NCI-H748 treated with DMSO at 0.1 percent for 48 hours (cell line): ENCODE measurements at regions not wholly inside any gene's neighbourhood (a gene's known extent, or its start where the extent isn't known, plus 50 kb on each side); places are given as distances from the start of the nearest gene placed in this dataset.

Experiments
- DNase-seq: peaks from one replicate; lab custom pipeline; 2025; lab: John Stamatoyannopoulos, UW

GRCh38 chr12:130258863-130259262 is 78.8 kb upstream of the PIWIL1 start:
- DNase-seq, result no peak

- DNase-seq, result no peak
Measured at GRCh38 chr12:130263025-130263424, 74.7 kb upstream of the PIWIL1 start.

GRCh38 chr12:130263996-130264395 is 73.7 kb upstream of the PIWIL1 start:
- DNase-seq, result no peak

GRCh38 chr12:130266751-130267150 is 70.9 kb upstream of the PIWIL1 start:
- DNase-seq, result no peak

- DNase-seq, result peak; percentile 11
Measured at GRCh38 chr12:130280231-130280630, 57.5 kb upstream of the PIWIL1 start.

- no peak for DNase-seq
Measured at GRCh38 chr12:130280742-130281141, 56.9 kb upstream of the PIWIL1 start.

GRCh38 chr12:130281153-130281799 is 56.4 kb upstream of the PIWIL1 start:
- no peak for DNase-seq

- no peak for DNase-seq
Measured at GRCh38 chr12:130286041-130286440, 51.6 kb upstream of the PIWIL1 start.

- peak; percentile 40 for DNase-seq
Measured at GRCh38 chr12:130286741-130287440, 50.8 kb upstream of the PIWIL1 start.
